Panc1 (cell line): ENCODE measurements at regions not wholly inside any gene's neighbourhood (a gene's known extent, or its start where the extent isn't known, plus 50 kb on each side); places are given as distances from the start of the nearest gene placed in this dataset.

ENCODE experiments used
- ATAC-seq: fragments of 200-7000 bp; cut with Tn5 transposase; 2 replicates; pipeline ENCODE4 v1.9.1; 2020; ENCODE audit warnings: mild to moderate bottlenecking, moderate library complexity
- BruUV-seq: library from RNA; stranded (reverse); fragments of 400-500 nt; replicated peaks from 2 replicates; lab custom pipeline; 2021; lab: Mats Ljungman, UMichigan
- CTCF ChIA-PET: fragments of 300-600 bp; sonication (Branson Sonifier 250); formaldehyde crosslinking; loops from one replicate; lab custom pipeline; 2022; ENCODE audit warnings: antibody characterized with exemption; lab: Charles Lee
- POLR2A ChIA-PET: fragments of 300-600 bp; sonication (Branson Sonifier 250); formaldehyde crosslinking; loops from one replicate; lab custom pipeline; 2022; ENCODE audit warnings: antibody characterized with exemption; lab: Charles Lee
- DNase-seq: peaks from one replicate; pipeline ENCODE4 v3.0.0-alpha.2; 2010; ENCODE audit warnings: low read depth, low spot score
- H3K27ac ChIP-seq: 2 replicates; pipeline ENCODE4 v1.5.1; 2011; ENCODE audit warnings: mild to moderate bottlenecking, low read length, inconsistent platforms
- H3K27me3 ChIP-seq: fragments of 200-500 bp; sonication (Bioruptor generic); 2 replicates; pipeline ENCODE4 v1.6.0; 2014; ENCODE audit warnings: low read length, inconsistent platforms; ENCODE audit not compliant: control insufficient read depth, insufficient read depth
- H3K36me3 ChIP-seq: fragments of 200-500 bp; sonication (Bioruptor generic); 2 replicates; pipeline ENCODE4 v1.5.1; 2014; ENCODE audit warnings: inconsistent platforms, mild to moderate bottlenecking, low read length, moderate library complexity; ENCODE audit not compliant: control insufficient read depth, insufficient read depth
- H3K4me1 ChIP-seq: 2 replicates; pipeline ENCODE4 v1.5.1; 2011; ENCODE audit warnings: inconsistent platforms, mild to moderate bottlenecking, low read length, moderate library complexity; ENCODE audit not compliant: control insufficient read depth, insufficient read depth
- H3K4me3 ChIP-seq, 2 experiments: 2 replicates each; pipeline ENCODE4 v1.5.1; 2011 to 2012; ENCODE audit warnings: low read depth in 2 of 2, low read length in 2 of 2, mild to moderate bottlenecking in 2 of 2, inconsistent platforms in 1 of 2, moderate library complexity in 1 of 2
- H3K9me3 ChIP-seq: fragments of 200-500 bp; sonication (Bioruptor generic); 2 replicates; pipeline ENCODE4 v1.5.1; 2014; ENCODE audit warnings: low read depth, mild to moderate bottlenecking, inconsistent platforms, low read length, moderate library complexity; ENCODE audit not compliant: control insufficient read depth, insufficient read depth
- CTCF ChIP-seq: fragments of 450-650 bp; IDR thresholded peaks from 2 replicates; pipeline ENCODE4 v1.5.1; 2017; ENCODE audit warnings: mild to moderate bottlenecking
- POLR2AphosphoS5 ChIP-seq: IDR thresholded peaks from 2 replicates; pipeline ENCODE4 v1.6.1; 2012; ENCODE audit warnings: mild to moderate bottlenecking, low read depth, low read length, moderate library complexity
- REST ChIP-seq, 2 experiments: IDR thresholded peaks; 2 replicates each; pipeline ENCODE4 v1.6.1; 2011 to 2012; ENCODE audit warnings: low read depth in 2 of 2, control low read depth in 1 of 2, low read length in 1 of 2, mild to moderate bottlenecking in 1 of 2, moderate library complexity in 1 of 2; ENCODE audit not compliant: insufficient read depth in 1 of 2
- SIN3A ChIP-seq: IDR thresholded peaks from 2 replicates; pipeline ENCODE4 v1.6.1; 2012; ENCODE audit warnings: low read depth, mild to moderate bottlenecking, low read length, moderate library complexity, borderline replicate concordance; ENCODE audit not compliant: insufficient read depth
- TCF7L2 ChIP-seq: IDR thresholded peaks from 2 replicates; pipeline ENCODE4 v1.6.1; 2011; ENCODE audit warnings: mild to moderate bottlenecking, low read depth, low read length, inconsistent platforms
- in situ Hi-C: cut with HindIII; loops from 2 replicates; pipeline ENCODE4 v1.10.0; 2016; ENCODE audit warnings: low sequenced_read_pairs, low pct_unique_long_range_greater_than_20kb
- intact Hi-C: fragments of 100-400 bp; cut with micrococcal nuclease; formaldehyde crosslinking; loops from one replicate; pipeline ENCODE4 v1.10.0; 2022; ENCODE audit not compliant: unreplicated experiment

GRCh38 chr21:41061701-41062100 lies 106.3 kb upstream of the BACE2 start:
- Histone ChIP-seq H3K27me3 (no peaks in the 10 kb centered on the region; the same call in 1 of the 2 replicates), H3K4me1 (no peaks in the 10 kb centered on the region), H3K9me3 (no peaks in the 10 kb centered on the region), H3K27ac (no peak overlapping the region), H3K4me3 (no peak overlapping the region), H3K36me3 (no peaks in the 10 kb centered on the region)
- DNase-seq, result no peak
- TF ChIP-seq REST (IDR thresholded peaks at IDR 0.05; ENCODE audit: insufficient read depth in 1 of 2, low read depth in 2 of 2, low read length in 1 of 2) (no peak), CTCF (no peak), SIN3A (no peak), POLR2AphosphoS5 (no peak), TCF7L2 (no peak)
- no peak for ATAC-seq
- ChIA-PET CTCF (no interaction called here), POLR2A (no interaction called here)
- in situ Hi-C loops (no loop called here), intact Hi-C loops (loop anchor here (10.0 kb wide), 1 partner anchor 217 kb away; the partner anchor contains the start of gene DSCAM)
- no TSS peak for BruUV-seq

GRCh38 chr21:41064334-41064791 lies 103.6 kb upstream of the BACE2 start:
- no peak overlapping the region for H3K27ac ChIP-seq
- CTCF ChIA-PET, result no interaction called here
- in situ Hi-C loops, result no loop called here

More at GRCh38 chr21:41064334-41064791, 103.6 kb upstream of the BACE2 start:
- Histone ChIP-seq H3K4me3 (no peak overlapping the region), H3K4me1 (no peaks in the 10 kb centered on the region), H3K9me3 (no peaks in the 10 kb centered on the region), H3K36me3 (no peaks in the 10 kb centered on the region), H3K27me3 (peaks cover 3% of the 10 kb centered on the region)
- ATAC-seq (no peak), DNase-seq (no peak)
- intact Hi-C loops, result loop anchor here (10.0 kb wide), 1 partner anchor 220 kb away; the partner anchor contains the start of gene DSCAM
- TF ChIP-seq CTCF (no peak), SIN3A (no peak), TCF7L2 (no peak), POLR2AphosphoS5 (no peak), REST (IDR thresholded peaks at IDR 0.05; ENCODE audit: insufficient read depth in 1 of 2, low read depth in 2 of 2, low read length in 1 of 2) (no peak)
- no TSS peak for BruUV-seq
- POLR2A ChIA-PET, result interaction anchor here (0.6 kb wide), 1 partner anchor 239 kb away, joined by 3 read pairs; no protein-coding TSS in a partner anchor
